DLD1 (cell line): ENCODE measurements at regions not wholly inside any gene's neighbourhood (a gene's known extent, or its start where the extent isn't known, plus 50 kb on each side); places are given as distances from the start of the nearest gene placed in this dataset.

Source experiments
- in situ Hi-C: cut with HindIII; loops from 2 replicates; pipeline ENCODE4 v1.10.0; 2017; ENCODE audit warnings: low sequenced_read_pairs

DNA sequence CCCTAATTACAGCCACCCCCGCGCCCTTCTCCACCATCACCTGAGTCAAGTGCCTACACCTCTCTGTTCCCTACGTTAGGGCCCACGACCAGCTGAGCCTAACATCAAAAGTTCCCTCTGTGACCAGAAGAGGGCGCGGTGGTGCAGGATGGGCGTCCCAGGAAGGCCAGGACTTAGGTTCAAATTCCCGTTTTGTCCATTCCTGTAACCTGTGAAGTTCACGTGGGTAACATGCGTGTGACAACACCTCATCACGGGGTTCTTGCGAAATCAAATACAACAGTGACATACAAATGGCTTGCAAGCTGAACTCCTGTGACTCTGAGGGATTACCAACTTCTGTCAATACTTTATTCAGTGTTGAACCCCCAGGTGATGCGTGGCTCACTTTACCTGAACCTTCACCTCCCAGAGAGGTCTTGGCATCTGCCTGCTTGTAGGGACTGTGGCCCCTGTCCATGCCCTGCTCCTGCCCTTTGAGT lies 207.9 kb downstream of the ARL4C start:
- in situ Hi-C loops, result no loop called here

DNA sequence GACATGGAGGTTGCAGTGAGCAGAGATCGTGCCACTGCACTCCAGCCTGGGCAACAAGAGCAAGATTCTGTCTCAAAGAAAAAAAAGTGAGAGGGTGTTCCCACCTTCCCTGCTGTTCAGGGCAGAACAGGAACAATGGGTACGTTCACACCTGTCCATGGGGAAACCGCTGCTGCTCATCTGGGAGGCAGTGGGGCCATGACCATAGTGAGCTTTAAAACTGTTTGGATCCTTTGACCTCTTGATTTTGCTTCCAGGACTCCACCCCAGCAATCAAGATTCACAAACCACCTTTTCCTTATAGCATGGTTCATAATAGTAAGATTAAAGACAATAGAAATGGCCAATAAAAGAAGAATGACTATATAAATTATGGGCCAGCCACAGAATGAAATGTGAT lies 209.2 kb downstream of the ARL4C start:
- in situ Hi-C loops, result no loop called here

DNA sequence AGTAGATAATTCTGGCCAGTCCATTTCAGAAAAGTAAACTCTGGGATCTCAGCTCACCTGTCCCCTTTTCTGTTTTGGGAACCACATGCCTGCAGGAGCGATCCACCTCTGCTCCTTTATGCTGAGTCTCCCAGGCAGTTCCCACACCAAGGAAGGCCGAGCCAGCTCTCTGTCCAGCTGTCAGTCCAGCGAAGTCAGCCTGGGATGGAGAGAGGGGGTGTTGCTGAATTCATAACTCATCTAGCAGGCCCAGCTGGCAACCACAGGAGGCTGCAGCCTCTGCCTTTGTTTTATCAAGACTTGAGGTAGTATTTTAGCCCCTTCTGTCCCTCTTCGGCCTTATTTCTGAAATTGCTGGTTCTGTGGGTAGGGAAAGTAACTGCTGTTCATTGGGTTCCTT lies 209.9 kb downstream of the ARL4C start:
- in situ Hi-C loops, result no loop called here

DNA sequence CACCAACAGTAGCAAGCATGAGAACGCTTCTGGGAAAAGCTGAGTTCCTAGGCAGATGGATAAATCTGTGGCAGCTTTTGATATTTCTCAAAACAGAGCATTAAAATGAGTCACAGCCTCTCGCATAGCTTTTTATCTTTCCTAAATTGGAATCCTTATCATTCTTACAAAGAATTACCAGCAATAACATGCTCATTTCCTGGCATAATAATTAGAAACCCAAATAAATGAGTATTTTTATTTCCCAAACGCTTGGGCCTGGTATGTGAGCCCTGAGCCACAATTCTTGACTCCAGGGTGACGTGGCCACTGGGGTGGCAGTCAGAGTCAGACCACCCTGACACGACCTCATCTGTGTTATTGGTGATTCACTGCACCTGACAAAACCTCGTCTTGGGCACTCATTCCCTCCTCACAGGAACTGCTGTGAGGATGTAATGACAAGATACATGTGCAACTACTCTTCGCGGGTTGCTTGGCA lies 210.7 kb downstream of the ARL4C start:
- in situ Hi-C loops, result no loop called here

DNA sequence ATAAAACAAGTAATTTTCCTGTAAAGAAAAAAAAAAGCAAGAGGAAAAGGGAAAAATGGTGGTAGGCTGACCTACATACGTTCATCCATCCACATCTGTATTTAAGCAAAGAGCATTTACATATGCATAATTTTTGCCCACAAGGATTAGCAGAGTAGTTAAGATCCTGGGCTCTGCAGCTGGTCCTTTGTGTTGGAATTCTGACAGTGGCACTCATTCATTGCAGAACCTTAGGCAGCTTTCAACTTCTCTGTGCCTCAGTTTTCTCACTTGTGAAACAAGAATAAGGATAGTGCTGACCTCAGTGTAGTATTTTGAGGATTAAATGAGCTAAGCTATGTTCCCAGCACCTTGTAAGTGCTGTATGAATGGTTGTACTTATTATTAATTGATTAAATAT lies 211.3 kb downstream of the ARL4C start:
- in situ Hi-C loops, result no loop called here

DNA sequence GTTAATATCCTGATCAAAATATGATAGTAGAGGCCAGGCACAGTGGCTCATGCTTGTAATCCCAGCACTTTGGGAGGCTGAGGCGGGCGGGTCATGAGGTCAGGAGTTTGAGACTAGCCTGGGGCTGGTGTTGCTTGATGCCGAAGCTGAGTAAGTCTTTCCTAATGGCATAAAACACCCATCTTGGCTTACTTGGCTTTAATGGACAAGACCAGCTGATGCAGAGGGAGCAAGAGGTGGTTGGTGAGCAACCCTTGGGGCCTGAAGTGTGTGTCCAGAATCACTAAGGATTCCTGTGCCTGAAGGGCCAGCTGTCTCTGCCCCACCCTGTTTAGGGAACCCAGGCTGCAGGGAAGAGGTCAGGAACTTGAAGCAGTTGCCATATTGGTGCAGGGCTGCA lies 217.2 kb downstream of the ARL4C start:
- in situ Hi-C loops, result no loop called here

DNA sequence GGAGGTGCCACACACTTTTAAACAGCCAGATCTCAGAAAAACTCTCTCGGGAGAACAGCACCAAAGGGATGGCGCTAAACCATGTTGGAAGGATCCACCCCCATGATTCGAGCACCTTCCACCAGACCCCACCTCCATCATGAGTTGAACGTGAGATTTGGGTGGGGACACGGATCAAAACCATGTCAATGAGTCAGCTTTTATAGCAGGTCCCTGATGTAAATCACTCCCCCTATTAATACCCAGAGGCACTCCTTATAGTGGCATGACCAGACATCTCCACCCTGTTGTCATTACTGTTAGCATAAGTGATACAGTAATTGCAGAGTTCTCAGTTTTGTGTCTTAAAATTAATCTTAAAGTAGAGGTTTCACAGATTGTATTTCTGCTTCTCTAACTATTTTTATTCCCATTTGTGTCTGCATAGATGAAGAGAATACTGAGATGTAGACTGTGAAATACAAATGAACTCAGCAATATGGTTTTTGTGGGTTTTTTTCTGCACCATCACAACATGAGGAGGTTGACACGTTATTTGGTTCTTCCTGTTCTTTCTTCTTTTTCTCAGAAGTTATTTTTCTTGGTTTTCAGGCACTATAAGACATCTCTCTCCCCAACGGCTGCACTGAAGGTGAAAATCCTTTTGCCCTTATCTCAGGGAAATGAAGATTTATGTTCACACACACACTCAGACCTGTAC lies 218.2 kb downstream of the ARL4C start:
- in situ Hi-C loops, result no loop called here

DNA sequence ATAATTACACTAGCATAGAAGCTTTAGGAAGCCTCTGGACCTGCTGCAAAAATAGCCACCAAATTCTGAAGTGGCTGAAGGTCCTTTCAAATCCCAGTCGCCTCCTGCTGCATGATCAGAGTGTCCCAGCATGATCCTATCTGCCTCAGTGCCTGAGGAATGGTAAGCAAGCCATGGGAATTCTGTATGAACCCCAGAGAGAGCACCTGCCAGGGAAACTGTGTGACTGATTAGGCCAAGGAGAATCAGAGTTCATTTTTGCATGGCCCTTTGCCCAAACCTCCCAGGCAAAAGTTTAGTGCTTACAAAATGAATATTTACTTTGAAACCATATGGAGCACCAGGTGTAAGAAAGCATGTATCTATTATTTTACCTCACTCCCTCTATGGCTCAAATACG lies 221.4 kb downstream of the ARL4C start:
- in situ Hi-C loops, result no loop called here

DNA sequence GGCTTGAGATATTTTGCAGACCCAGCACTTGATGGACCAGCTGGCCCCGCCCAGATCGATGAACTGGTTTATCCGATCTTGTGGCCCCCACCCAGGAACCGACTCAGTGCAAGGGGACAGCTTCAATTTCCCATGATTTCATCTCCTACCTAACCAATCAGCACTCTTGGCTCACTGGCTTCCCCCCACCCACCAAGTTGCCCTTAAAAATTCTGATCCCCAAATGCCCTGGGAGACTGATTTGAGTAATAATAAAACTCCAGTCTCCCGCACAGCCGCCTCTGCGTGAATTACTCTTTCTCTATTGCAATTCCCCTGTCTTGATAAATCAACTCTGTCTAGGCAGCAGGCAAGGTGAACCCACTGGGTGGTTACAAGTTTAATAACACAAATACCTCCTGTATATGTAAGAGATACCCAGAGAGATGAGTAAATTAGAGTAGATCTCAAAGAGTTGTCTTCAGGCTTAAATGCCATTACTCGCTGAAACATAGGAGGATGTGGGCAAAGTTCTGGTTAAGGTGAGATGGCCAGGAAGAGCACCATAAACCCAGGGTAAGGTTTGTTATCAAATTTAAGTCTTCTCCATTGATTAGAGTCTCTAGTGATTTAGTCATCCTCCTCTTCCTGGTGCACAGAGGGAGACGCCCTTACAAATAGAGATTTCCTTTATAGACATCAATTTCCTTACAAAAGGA lies 222.8 kb downstream of the ARL4C start:
- in situ Hi-C loops, result no loop called here

DNA sequence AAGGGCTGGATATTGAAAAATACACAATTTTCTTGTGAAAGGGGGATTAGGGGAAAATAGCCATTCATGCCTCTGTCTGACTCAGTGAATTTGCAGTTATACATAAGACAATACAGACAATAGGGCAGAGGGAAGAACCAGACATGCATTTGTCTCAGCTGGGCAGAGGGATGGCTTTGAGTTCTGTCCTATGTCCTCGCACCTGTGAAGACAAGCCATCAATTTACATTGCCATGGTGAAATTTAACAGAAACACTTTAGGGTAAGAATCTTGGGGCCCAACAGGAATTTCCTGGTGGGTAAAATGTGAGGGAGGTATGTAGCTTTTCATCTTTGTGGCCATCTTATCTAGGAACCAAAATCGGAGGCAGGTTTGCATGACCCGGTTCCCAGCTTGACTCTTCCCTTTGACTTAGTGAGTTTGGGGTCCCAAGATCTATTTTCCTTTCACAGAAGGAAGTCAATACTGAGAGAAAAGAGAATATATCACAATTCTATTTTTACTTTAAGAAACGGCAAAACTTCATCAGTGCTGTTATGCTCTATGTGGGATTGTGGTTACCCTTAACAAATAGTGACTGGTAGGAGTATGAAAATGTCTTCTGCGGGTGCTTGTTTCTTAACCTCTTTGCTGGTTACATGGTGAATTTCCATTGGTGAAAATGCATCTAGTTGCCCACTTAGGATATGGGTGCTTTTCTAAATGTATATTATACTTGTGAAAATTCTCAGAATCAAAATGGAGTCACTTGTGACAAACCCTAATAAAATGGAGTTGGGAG lies 221.8 kb downstream of the SPP2 start:
- in situ Hi-C loops, result no loop called here

DNA sequence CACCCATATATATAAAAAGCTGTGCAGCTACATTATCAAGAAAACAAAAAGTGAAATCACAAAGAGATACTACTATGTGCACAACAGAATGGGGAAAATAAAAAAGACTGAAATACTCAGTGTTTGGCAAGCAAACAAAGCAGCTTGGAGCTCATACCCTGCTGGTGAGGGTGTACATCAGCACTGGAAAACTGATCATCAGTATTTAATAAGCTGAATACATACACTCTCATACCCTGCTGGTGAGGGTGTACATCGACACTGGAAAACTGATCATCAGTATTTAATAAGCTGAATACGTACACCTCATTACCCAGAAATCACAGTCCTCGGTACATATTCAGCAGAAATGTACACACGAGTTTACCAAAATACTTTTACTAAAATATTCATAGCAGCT lies 220.8 kb downstream of the SPP2 start:
- in situ Hi-C loops, result no loop called here

DNA sequence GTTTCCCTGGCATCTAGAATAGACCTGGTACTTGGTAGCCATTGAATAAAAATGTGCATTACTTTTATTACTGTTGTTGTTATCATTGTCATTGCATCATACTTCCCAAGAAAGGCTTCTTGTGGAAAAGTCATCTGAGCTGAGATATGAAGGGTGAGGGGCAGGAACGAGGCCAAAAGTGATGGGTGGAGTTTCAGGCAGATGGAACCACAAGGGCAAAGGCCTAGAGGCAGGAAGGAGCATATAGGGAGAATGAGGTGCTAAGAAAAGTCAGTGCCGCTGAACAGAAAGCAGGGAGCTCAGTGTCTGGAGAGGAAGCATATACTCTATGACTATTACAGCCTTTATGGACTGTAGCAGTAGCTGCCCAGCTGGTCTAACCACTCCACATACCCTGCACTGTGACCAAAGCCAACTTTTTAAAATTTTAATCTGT lies 219.3 kb downstream of the SPP2 start:
- in situ Hi-C loops, result no loop called here

DNA sequence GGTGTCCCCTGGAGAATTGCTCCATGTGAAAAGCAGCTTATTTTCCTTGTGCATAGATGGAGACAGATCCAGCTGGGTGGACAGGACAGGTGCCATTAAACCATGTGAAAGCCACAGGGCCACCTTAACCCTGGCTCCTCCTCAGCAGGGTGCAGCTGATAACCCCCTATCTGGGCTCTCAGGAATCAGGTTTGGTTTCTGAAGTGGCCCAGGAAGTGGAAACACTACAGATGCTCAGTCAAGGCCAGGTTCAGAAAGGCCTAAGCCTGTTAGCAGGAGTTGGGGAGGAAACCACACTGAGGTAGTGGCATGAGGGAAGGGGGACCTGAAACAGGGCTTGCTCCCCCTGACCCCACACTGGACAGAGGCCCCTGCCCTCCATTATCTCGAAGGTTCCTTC lies 217.0 kb downstream of the SPP2 start:
- in situ Hi-C loops, result no loop called here

DNA sequence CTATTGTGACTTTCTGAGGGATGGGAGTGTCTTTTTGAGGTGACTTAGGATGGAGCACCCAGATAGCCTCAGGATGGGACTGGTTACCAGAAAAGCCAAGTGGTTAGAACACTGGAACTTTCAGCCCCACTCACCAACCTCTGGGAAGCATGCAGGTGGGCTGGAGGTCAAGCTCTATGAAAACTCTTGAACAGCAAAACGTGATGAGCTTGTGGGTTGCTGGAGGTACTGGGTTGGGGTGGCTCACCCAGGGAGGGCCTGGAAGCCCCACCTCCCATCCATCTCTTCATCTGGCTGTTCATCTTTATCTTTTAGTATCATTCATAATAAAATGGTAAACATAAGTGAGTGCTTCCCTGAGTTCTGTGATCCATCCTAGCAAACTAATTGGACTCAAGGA lies 216.4 kb downstream of the SPP2 start:
- in situ Hi-C loops, result no loop called here

DNA sequence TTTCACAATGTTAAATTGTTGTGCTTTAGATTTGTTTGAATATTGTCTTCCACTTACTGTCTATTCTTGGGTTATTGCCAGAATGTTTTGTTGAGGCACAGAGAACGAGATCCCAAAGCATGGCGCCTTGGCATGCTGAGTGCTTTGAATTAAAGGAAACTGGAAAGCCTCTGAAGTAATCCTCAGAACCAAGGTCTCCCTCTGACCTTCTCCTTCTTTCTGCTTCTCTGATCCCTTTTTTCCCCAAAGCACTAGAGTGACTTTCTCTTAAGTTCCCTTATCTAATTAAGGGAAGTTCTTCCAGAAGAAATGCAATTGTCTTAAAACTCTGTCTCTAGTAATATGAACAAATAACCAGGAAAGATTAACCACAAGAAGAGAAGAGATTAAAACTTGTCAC lies 214.7 kb downstream of the SPP2 start:
- in situ Hi-C loops, result no loop called here

DNA sequence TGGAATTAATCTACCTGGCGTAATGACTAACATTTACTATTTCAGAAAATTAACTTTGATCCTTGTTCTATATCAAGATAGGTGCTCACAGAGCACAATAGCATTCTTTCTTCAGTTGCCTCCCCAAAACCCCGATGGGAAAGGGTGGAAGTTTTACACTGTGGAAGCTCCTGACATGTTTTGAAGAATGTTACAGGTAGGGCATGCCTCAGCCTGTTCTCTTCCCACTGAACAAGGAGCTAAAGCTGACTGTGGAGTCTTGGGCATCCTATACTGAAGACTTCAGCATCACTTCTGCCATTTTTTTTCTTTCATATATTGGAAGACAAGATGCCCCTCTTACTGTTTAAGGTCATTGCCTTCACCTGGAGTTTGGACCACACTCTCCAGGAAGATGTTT lies 211.2 kb downstream of the SPP2 start:
- in situ Hi-C loops, result no loop called here

DNA sequence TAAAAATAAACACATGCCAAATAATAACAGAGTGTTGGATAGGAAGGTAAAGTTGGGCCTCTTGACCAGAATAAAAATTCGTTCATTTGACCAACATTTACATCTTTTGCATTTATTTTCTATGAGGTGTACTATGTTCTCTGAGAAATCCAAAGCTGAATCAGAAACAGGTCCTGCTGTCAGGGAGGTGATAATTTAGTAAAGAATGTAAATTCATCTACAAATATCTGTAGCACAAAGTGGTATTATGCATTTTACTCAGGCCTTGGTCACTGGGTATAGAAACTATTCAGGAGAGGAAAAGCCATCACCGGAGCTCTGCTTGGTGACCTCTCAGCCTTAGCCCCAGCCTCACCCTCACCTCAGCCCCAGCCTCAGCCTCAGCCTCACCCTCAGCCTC lies 208.9 kb downstream of the SPP2 start:
- in situ Hi-C loops, result no loop called here

DNA sequence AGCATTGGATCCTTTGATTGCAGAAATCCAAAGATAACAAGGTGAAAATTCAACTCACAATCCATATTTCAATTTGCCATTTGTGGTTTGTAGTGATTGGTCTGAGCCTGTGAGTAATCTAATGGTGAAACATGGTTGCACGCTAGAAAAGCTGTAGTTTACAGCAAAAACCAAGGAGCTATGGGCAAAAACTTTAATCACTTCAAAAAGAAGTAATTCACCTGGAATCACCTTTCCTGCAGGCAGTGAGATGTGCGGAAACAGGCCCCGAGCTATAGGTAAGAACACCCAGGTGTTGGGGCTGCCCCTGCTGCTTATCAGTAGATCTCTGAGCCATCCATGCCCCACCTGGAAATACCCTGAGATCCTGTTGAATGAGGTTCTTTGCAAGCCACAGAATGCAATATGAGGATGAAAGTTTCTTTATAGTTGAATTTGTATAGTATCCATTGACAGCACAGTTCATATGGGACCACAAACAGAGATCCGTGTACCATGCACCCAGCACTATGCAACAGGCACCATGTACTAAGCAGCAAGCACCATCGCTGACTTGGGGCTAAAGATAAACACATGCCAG lies 208.2 kb downstream of the SPP2 start:
- in situ Hi-C loops, result no loop called here

DNA sequence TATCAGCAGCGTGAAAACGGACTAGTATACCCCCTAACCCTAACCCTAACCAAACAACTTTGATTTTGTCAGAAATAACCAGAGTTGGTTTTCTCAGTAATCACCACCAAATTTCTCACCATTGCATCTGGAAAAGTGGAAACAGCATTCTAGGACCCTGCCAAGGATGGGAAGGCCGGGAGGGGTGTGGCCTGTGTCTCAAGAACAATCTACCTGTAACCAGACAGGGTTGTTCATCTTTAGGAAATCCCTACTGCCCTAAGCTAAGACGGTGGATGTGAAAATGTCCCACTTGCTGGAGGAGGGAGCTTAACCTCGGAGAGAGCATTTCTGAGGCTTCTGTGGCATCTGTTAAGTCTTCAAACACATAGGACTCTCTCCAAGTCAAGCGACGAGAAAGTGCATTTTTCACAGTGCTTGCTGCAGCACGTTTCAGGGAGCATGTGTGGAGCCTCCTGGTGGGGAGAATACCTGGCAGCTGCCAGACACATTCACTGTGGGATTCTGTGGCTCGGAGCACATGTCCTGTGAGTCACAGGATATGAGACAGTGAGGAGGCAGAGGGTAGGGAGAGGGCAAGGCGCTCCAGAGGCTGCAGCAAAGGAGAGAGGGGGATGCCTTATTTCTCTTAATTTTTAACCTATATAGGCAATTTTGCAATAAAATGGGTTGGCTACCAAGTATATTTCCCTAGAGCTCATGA lies 207.5 kb downstream of the SPP2 start:
- in situ Hi-C loops, result no loop called here

DNA sequence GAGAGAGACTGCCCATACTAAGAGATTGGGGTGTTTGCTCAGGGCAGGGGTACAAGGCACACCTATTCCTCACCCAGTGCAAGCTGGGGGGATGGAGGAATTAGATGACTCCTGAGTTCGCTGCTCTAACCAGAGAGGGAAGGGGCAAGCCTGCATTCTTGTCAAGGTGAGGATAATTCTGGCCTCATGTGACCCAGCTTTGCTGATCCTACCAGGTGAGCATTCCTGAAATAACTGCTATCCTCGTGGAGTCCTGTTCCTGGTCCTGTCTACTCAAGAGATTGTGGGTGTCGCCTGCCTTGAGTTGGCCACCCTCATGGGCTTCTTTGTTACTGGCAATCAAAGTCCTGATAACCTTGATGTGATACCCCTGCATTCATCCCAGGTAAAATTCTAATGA lies 206.0 kb downstream of the SPP2 start:
- in situ Hi-C loops, result no loop called here
